Ovary (tissue), 3 donors: ENCODE measurements at regions not wholly inside any gene's neighbourhood (a gene's known extent, or its start where the extent isn't known, plus 50 kb on each side); places are given as distances from the start of the nearest gene placed in this dataset.

ENCODE experiments used
- POLR2A ChIP-seq: fragments of 450-650 bp; IDR thresholded peaks from one replicate; pipeline ENCODE4 v1.6.1; 2017; ENCODE audit warnings: antibody characterized with exemption, mild to moderate bottlenecking, moderate library complexity
- TF ChIP-seq, protein P1 (sequence below), 3 donors: fragments of 450-650 bp in 2 of 3; fragments of 200-600 bp in 1 of 3; IDR thresholded peaks; one replicate each; pipeline versions ENCODE4 v1.5.1 to v1.8.0; 2016 to 2022; ENCODE audit warnings: antibody characterized with exemption in 3 of 3, mild to moderate bottlenecking in 1 of 3
- donor health status: DM: no; HTN: no; CAD: no.

GRCh38 chr5:105970919-105971318 lies 1699.8 kb downstream of the EFNA5 start:
- TF ChIP-seq, protein P1, sequence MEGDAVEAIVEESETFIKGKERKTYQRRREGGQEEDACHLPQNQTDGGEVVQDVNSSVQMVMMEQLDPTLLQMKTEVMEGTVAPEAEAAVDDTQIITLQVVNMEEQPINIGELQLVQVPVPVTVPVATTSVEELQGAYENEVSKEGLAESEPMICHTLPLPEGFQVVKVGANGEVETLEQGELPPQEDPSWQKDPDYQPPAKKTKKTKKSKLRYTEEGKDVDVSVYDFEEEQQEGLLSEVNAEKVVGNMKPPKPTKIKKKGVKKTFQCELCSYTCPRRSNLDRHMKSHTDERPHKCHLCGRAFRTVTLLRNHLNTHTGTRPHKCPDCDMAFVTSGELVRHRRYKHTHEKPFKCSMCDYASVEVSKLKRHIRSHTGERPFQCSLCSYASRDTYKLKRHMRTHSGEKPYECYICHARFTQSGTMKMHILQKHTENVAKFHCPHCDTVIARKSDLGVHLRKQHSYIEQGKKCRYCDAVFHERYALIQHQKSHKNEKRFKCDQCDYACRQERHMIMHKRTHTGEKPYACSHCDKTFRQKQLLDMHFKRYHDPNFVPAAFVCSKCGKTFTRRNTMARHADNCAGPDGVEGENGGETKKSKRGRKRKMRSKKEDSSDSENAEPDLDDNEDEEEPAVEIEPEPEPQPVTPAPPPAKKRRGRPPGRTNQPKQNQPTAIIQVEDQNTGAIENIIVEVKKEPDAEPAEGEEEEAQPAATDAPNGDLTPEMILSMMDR (IDR thresholded peaks at IDR 0.05): no peak
- TF ChIP-seq POLR2A: no peak
